ENCODE measurements at regions not wholly inside any gene's neighbourhood (a gene's known extent, or its start where the extent isn't known, plus 50 kb on each side); places are given as distances from the start of the nearest gene placed in this dataset.
"Not testable (repeated sequence)": the region's sequence is repeated elsewhere in the genome, so short reads cannot be mapped to it uniquely, and the experiment has no call there.

DNA sequence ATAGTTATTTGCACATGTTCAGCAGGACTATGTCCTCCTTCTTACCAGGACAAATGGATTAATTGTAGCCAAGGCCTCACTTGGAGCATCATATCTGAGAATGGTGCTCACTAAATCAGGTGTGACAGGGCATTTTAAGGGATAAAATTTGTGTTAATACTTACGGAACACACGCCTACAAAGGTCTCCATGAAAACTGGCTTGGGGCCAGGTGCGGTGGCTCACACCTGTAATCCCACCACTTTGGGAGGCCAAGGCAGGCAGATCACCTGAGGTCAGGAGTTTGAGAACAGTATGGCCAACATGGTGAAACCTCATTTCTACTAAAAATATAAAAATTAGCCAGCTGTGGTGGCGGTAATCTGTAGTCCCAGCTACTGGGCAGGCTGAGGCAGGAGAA, 75.1 kb upstream of the CAPZB start:
- TF ChIP-seq, protein P1, sequence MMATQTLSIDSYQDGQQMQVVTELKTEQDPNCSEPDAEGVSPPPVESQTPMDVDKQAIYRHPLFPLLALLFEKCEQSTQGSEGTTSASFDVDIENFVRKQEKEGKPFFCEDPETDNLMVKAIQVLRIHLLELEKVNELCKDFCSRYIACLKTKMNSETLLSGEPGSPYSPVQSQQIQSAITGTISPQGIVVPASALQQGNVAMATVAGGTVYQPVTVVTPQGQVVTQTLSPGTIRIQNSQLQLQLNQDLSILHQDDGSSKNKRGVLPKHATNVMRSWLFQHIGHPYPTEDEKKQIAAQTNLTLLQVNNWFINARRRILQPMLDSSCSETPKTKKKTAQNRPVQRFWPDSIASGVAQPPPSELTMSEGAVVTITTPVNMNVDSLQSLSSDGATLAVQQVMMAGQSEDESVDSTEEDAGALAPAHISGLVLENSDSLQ (IDR thresholded peaks at IDR 0.05), result no peak
- TF ChIP-seq SUZ12 (IDR thresholded peaks at IDR 0.05) (no peak), ELF4 (IDR thresholded peaks at IDR 0.05) (no peak), NFRKB (IDR thresholded peaks at IDR 0.05) (no peak), HDGF (IDR thresholded peaks at IDR 0.05; ENCODE audit: borderline replicate concordance) (no peak), FOXM1 (IDR thresholded peaks at IDR 0.05; ENCODE audit: borderline replicate concordance) (no peak), FOXK2 (IDR thresholded peaks at IDR 0.05) (no peak), BHLHE40 (IDR thresholded peaks at IDR 0.05; ENCODE audit: borderline replicate concordance) (no peak), TARDBP (IDR thresholded peaks at IDR 0.05) (no peak), ZNF384 (IDR thresholded peaks at IDR 0.05) (no peak), LEF1 (IDR thresholded peaks at IDR 0.05; ENCODE audit: borderline replicate concordance) (no peak), FOXA1 (IDR thresholded peaks at IDR 0.05) (no peak)
- ChIA-PET POLR2A (interaction anchor here (1.5 kb wide), 1 partner anchor 27 kb away, joined by 3 read pairs; no protein-coding TSS in a partner anchor), CTCF (no interaction called here)
- DNase-seq (ENCODE audit: extremely low spot score), result no peak

GRCh38 chr1:19559641-19560040, 74.3 kb upstream of the CAPZB start:
- ChIA-PET POLR2A (no interaction called here), CTCF (interaction anchor here (0.6 kb wide), 1 partner anchor 16 kb away, joined by 3 read pairs; no protein-coding TSS in a partner anchor)
- TF ChIP-seq ARNT (IDR thresholded peaks at IDR 0.05) (no peak), BHLHE40 (IDR thresholded peaks at IDR 0.05; ENCODE audit: borderline replicate concordance) (no peak), HDGF (IDR thresholded peaks at IDR 0.05; ENCODE audit: borderline replicate concordance) (no peak), NFRKB (IDR thresholded peaks at IDR 0.05) (no peak), FOXA1 (IDR thresholded peaks at IDR 0.05) (no peak), LEF1 (IDR thresholded peaks at IDR 0.05; ENCODE audit: borderline replicate concordance) (no peak), SP1 (IDR thresholded peaks at IDR 0.05) (no peak), FOXK2 (IDR thresholded peaks at IDR 0.05) (no peak), L3MBTL2 (conservative IDR thresholded peaks at IDR 0.05) (no peak), FOXM1 (IDR thresholded peaks at IDR 0.05; ENCODE audit: borderline replicate concordance) (no peak), TARDBP (IDR thresholded peaks at IDR 0.05) (no peak), SUZ12 (IDR thresholded peaks at IDR 0.05) (no peak), ZNF384 (IDR thresholded peaks at IDR 0.05) (no peak), ELF4 (IDR thresholded peaks at IDR 0.05) (no peak), CTBP1 (IDR thresholded peaks at IDR 0.05; ENCODE audit: borderline replicate concordance) (no peak)
- TF ChIP-seq, protein P1 (IDR thresholded peaks at IDR 0.05), result no peak
- no peak for DNase-seq (ENCODE audit: extremely low spot score)

DNA sequence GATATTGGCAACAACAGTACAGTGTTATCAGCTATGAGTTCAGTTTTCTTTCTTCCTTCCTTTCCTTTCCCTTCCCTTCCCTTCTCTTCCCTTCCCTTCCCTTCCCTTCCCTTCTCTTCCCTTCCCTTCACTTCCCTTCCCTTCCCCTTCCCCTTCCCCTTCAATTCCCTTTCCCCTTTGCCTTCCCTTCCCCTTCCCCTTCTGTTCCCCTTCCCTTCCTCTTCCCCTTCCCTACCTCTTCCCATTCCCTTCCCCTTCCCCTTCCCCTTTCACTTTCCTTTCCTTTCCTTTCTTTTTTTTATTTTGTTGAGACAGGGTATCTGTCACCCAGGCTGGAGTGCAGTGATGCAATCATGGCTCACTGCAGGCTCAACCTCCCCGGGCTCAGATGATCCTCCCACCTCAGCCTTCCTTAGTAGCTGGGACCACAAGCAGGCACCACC, 72.3 kb upstream of the CAPZB start:
- TF ChIP-seq, protein P1 (IDR thresholded peaks at IDR 0.05), result no peak
- ChIA-PET CTCF (interaction anchor here (0.9 kb wide), 1 partner anchor 24 kb away, joined by 4 read pairs; no protein-coding TSS in a partner anchor), POLR2A (no interaction called here)
- no peak for DNase-seq (ENCODE audit: extremely low spot score)

GRCh38 chr1:19554090-19554489, 68.8 kb upstream of the CAPZB start:
- POLR2A ChIA-PET, result no interaction called here
- TF ChIP-seq, protein P1 (IDR thresholded peaks at IDR 0.05), result no peak
- DNase-seq (ENCODE audit: extremely low spot score), result no peak
- CTCF ChIA-PET, result no interaction called here

- no peak for TF ChIP-seq NFRKB (IDR thresholded peaks at IDR 0.05)
- TF ChIP-seq L3MBTL2 (conservative IDR thresholded peaks at IDR 0.05), result no peak
- no peak for DNase-seq (ENCODE audit: extremely low spot score)
- ChIA-PET POLR2A (no interaction called here), CTCF (no interaction called here)
These were observed 67.1 kb upstream of the CAPZB start for GRCh38 chr1:19552291-19553010.

DNA sequence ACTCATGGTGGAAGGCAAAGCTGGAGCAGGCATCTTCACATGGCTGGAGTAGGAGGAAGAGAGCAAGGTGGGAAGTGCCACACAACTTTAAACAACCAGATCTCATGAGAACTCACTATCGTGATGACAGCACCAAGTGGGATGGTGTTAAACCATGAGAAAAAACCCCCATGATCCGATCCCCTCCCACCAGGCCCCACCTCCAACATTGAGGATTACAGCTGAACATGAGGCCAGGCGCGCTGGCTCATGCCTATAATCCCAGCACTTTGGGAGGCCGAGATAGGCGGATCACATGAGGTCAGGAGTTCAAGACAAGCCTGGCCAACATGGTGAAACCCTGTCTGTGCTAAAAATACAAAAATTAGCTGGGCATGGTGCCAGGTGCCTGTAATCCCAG, 66.5 kb upstream of the CAPZB start:
- DNase-seq (ENCODE audit: extremely low spot score); POLR2A ChIA-PET: not testable (repeated sequence)
- CTCF ChIA-PET, result interaction anchor here (0.7 kb wide), 1 partner anchor 103 kb away, joined by 4 read pairs; no protein-coding TSS in a partner anchor

- POLR2A ChIA-PET; DNase-seq (ENCODE audit: extremely low spot score); CTCF ChIA-PET: not testable (repeated sequence)
These were observed 65.1 kb upstream of the CAPZB start for GRCh38 chr1:19550437-19550836.
